Motor neuron (in vitro differentiated cells): ENCODE measurements at regions not wholly inside any gene's neighbourhood (a gene's known extent, or its start where the extent isn't known, plus 50 kb on each side); places are given as distances from the start of the nearest gene placed in this dataset.
"Not testable (repeated sequence)": the region's sequence is repeated elsewhere in the genome, so short reads cannot be mapped to it uniquely, and the experiment has no call there.

Source experiments
- ATAC-seq, 8 experiments: fragments of 200-7000 bp; cut with Tn5 transposase; replicated peaks in 6 of 8; 2 replicates each; pipeline ENCODE4 v1.8.0; 2021; ENCODE audit warnings: mild to moderate bottlenecking in 8 of 8, moderate library complexity in 8 of 8
- H3K27ac ChIP-seq, 2 donors: fragments of 250-450 bp; sonication (Bioruptor Pico); 2 replicates each; pipeline ENCODE4 v1.9.0; 2021; ENCODE audit warnings: antibody characterized with exemption in 2 of 2, mild to moderate bottlenecking in 2 of 2, moderate library complexity in 1 of 2
- H3K4me1 ChIP-seq, 2 donors: fragments of 250-450 bp; sonication (Bioruptor Pico); replicated peaks in 1 of 2; 2 replicates each; pipeline ENCODE4 v1.6.1; 2021; ENCODE audit warnings: antibody characterized with exemption in 2 of 2, mild to moderate bottlenecking in 2 of 2, moderate library complexity in 1 of 2
- H3K4me3 ChIP-seq, 5 donors: fragments of 250-450 bp; sonication (Bioruptor Pico); 2 replicates each; pipeline ENCODE4 v1.9.0; 2021; ENCODE audit warnings: antibody characterized with exemption in 5 of 5, mild to moderate bottlenecking in 5 of 5, moderate library complexity in 4 of 5
- WGBS, 10 experiments: fragments of 450-650 bp; shearing (Covaris generic); methylation state at CpG; one replicate each; pipeline ENCODE4 v1.0.0; 2022; 5-methylcytosine and 5-hydroxymethylcytosine counted together
- in situ Hi-C, 9 experiments: fragments of 400-800 bp; cut with MboI; loops; one replicate each; pipeline ENCODE4 v1.15.0; 2021; ENCODE audit warnings: low sequenced_read_pairs in 9 of 9, low pct_unique_long_range_greater_than_20kb in 2 of 9; ENCODE audit not compliant: unreplicated experiment in 9 of 9

DNA sequence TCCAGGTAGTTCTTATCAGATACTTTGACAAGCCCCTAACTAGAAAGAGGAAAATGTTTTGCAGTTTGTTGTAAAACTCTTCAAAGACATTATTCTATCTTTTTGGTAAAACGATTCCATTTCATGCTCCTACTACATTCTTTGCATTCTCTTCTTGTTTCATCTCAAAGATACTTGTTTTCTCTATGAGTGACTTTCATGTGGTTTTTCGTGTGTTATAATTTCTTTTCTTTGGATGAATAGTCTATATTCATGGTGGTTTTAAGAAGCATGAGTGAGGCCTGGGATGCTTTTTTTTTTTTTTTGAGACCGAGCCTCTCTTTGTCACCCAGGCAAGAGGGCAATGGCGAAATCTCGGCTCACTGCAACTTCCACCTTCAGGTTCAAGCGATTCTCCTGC, 292.5 kb upstream of the LYZL1 start:
- WGBS, 10 experiments: 0 to 99% (median 82%) methylated on average over 1 to 6 of the region's 6 CpGs
- Histone ChIP-seq H3K4me1 (peaks cover 0 to 5% of the 10 kb centered on the region in 2 donors), H3K27ac (no peak overlapping the region), H3K4me3 (no peak overlapping the region)
- no peak for ATAC-seq
- in situ Hi-C loops: loop anchor here in 1 of 9 experiments (25.0 kb wide), 1 partner anchor 309 kb away; the partner anchor contains the start of gene BAMBI

DNA sequence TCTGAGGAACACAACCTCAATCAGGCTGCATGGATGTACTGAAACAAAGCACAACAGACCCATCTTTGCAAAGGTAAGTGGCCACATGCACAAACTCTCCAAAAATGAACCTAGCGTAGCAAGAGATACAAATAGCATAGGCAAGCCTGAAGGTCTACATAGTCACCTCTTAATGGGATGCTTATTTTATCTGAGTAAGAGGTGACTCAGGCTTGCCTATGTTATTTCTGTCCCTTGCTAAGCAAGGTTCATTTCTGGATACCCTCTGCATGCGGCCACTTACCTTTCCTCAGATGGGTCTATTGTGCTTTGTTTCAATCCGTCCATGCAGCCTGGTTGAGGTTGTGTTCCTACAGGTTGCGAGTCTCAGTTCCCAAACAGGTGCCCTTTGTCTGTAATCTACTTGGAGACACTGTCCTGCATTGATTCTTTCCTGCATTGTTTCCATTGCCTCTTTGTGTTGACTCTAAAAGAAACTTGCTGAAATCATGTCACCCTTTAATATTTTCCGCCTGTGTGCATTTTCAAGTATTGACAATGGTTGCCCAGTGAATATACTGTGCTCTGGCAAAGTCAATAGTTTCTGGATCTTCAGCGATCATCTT, 291.8 kb upstream of the LYZL1 start:
- Histone ChIP-seq H3K4me1 (peaks cover 0 to 5% of the 10 kb centered on the region in 2 donors), H3K4me3 (no peak overlapping the region), H3K27ac (no peak overlapping the region)
- in situ Hi-C loops: loop anchor here in 1 of 9 experiments (25.0 kb wide), 1 partner anchor 310 kb away; the partner anchor contains the start of gene BAMBI
- ATAC-seq: peak in 1 of 8 experiments; percentile 11
- WGBS, 10 experiments: 20 to 100% (median 93%) methylated on average over 1 to 6 of the region's 6 CpGs; no CpG with 5 or more reads in 1 of the 10 experiments

DNA sequence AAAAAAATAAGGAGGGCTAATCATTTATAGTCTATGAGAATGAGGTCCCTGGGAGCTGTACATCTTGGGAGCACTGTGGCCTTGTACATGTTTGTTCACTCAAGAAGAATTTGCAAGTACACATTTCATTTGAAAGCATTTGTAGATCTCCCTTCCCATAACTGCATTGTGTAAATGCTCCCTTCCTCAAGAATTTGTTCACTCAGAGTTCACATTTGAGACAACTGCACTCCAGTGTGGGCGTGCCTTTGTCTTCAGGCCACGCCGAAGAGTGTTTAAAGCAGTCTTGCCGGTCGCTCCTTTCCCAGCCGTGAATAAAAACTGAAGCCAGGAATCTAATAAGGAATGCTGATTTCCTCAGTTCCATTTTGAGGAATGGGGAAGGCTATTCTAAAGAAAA, 291.1 kb upstream of the LYZL1 start:
- 0 to 100% (median 33%) methylated on average over 1 to 6 of the region's 6 CpGs; no CpG with 5 or more reads in 3 of the 10 experiments for WGBS, 10 experiments
- Histone ChIP-seq H3K4me3 (no peak overlapping the region), H3K27ac (no peak overlapping the region), H3K4me1 (peaks cover 0 to 5% of the 10 kb centered on the region in 2 donors)
- in situ Hi-C loops: loop anchor here in 1 of 9 experiments (25.0 kb wide), 1 partner anchor 310 kb away; the partner anchor contains the start of gene BAMBI
- peak in 7 of 8 experiments; percentile 12 to 82 (median 25) for ATAC-seq

DNA sequence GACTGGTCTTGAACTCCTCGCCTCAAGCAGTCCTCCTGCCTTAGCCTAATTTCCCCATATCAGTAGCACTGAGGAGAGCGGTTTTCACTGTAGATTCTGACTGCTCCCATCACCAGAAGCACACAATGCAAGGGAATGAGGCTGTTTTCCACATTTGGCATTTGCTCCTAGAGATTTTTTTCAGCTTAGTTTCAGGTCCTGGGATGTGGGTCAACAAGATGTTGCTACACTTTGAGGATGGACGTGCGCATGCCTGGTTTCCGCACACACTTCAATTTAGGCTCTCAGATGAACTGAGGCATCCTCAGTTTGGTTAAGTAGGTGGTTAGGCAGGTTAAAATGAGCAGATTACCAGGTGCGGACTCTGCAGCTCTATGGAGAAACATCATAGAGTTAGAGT, 287.1 kb upstream of the LYZL1 start:
- ATAC-seq: no peak
- Histone ChIP-seq H3K4me3 (no peak overlapping the region), H3K27ac (no peak overlapping the region), H3K4me1 (peaks cover 0 to 5% of the 10 kb centered on the region in 2 donors)
- WGBS, 10 experiments: 0 to 100% (median 96%) methylated on average over 1 to 6 of the region's 6 CpGs; no CpG with 5 or more reads in 1 of the 10 experiments
- in situ Hi-C loops: no loop called here

DNA sequence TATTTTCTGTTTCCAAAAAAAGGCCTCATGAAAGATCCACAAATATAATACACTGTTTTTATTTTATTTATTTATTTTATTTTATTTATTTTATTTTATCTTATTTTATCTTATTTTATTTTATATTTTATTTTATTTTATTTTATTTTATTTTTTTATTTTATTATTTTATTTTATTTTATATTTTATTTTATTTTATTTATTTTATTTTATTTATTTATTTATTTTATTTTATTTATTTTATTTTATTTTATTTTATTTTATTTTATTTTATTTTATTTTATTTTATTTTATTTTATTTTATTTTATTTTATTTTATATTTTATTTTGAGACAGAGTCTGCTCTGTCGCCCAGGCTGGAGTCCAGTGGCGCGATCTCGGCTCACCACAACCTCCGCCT, 285.9 kb upstream of the LYZL1 start:
- H3K4me1 ChIP-seq, ATAC-seq, in situ Hi-C loops, H3K27ac ChIP-seq, H3K4me3 ChIP-seq: not testable (repeated sequence)
- 30 to 100% (median 93%) methylated on average over 4 to 5 of the region's 5 CpGs; no CpG with 5 or more reads in 4 of the 10 experiments for WGBS, 10 experiments

DNA sequence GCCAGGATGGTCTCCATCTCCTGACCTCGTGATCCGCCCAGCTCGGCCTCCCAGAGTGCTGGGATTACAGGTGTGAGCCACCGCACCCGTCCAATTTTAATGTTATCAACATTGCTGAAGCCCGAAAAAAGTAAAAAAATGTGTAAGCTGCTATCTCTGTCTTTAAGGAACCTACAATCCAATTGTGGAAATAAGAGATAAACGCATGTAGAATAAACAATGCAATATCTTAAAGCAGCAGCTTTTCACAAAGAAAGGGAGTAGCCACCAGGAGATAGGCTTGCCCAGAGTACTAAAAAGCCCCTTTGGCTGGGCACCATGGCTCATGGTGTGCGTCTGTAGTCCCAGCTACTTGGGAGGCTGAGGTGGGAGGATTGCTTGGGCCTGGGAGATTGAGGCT, 282.9 kb upstream of the LYZL1 start:
- 20 to 100% (median 88%) methylated on average over 1 to 8 of the region's 8 CpGs; no CpG with 5 or more reads in 1 of the 10 experiments for WGBS, 10 experiments
- Histone ChIP-seq H3K4me1 (no peaks in the 10 kb centered on the region), H3K4me3 (no peak overlapping the region), H3K27ac (no peak overlapping the region)
- no peak for ATAC-seq
- in situ Hi-C loops: no loop called here

DNA sequence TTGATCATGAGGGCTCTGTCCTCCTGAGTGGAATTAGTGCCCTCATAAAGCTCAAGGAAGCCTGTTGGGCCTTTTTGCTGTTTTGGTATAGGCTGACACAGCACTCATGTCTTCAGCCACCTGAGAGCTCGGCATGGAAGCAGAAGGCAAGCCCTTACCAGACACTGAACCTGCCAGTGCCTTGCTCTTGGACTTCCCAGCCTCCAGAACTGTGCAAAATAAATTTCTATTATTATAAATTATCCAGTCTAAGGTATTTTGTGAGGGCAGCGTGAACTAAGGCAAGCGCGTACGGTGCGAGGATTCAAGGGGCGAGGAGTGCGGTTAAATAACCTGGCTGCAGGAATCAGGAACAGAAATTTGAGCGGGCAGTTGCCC, 281.5 kb upstream of the LYZL1 start:
- H3K4me3 ChIP-seq: no peak overlapping the region
- ATAC-seq: no peak
- no peak overlapping the region for H3K27ac ChIP-seq
- 60 to 100% (median 93%) methylated on average over 1 to 8 of the region's 9 CpGs for WGBS, 10 experiments
- H3K4me1 ChIP-seq: no peaks in the 10 kb centered on the region
- in situ Hi-C loops: no loop called here

DNA sequence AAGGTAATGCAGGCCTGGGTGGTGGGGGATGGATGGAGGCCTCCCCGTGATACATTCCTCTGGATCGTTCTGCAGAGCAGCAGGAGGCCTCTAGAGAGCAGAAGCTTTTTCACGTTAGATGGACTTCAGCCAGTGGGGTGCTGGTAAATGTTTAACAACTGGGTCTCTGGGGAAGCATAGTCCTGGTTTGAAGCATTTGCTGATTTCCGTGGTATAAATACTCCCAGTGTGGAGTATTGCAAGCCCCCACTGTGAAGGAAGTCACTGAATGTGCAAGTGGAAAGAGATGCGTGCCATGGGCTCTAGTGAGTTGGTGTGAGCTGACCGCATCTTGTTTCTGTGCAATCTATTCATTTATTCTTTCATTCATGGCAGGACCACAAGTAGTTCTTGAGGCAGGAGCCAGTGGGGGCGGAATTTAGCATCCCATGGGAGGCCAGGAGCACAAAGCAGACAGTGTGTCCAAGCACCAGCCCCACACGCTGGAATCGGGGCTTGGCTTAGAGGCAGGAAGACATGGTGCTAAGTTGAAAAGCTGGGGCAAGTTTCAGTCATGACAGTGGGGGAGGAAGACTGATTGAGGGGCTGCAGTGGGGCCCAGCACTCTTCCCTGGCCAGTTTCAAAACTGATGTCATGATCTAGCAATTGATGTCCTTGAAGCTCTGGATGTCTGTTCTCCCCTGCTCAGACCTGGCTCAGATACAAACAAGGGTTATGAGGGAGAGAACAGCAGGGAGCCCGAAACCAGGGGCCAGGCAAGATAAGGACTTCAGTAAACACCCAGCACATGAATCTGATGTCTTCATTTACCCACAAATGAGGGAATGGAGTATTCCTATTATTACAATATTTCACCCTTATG, 280.9 kb upstream of the LYZL1 start:
- WGBS, 10 experiments: 0 to 82% (median 65%) methylated on average over 2 to 6 of the region's 10 CpGs; no CpG with 5 or more reads in 2 of the 10 experiments
- in situ Hi-C loops: no loop called here
- ATAC-seq: no peak
- Histone ChIP-seq H3K4me3 (no peak overlapping the region), H3K4me1 (no peaks in the 10 kb centered on the region), H3K27ac (no peak overlapping the region)

DNA sequence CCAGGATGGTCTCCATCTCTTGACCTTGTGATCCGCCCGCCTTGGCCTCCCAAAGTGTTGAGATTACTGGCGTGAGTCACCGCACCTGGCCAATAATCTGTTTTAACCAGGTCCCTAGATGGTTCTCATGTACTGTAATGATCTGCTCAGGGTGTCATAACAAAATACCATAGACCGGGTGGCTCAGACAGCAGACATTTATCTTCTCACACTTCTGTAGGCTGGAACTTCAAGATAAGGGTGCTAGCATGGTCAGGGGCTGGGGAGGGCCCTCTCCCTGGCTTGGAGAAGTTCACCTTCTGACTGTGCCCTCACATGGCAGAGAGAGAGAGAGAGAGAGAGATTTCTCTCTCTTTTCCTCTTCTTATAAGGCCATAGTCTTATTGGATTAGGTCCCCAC, 279.4 kb upstream of the LYZL1 start:
- Histone ChIP-seq H3K27ac (no peak overlapping the region), H3K4me1 (no peaks in the 10 kb centered on the region), H3K4me3 (no peak overlapping the region)
- in situ Hi-C loops: no loop called here
- 26 to 100% (median 96%) methylated on average over 1 to 5 of the region's 5 CpGs; no CpG with 5 or more reads in 2 of the 10 experiments for WGBS, 10 experiments
- ATAC-seq: no peak

DNA sequence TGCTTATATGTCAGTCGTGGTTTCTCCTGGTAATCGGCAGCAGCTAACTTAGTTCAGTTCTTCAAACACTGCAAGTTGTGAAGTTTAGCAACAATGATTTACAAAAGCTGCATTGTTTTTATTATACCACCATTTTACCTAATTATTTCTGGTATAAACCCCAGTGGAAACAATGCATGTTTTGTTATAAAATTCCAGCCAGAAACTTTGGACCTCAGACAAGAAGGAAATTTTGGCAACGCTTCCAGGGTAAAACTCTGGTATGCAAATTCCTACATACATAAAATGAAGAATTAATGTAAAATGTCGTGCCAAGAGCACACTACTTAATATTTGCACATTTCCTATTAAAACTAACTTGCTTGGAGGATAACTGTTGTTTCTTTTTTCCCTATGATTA, 277.4 kb upstream of the LYZL1 start:
- in situ Hi-C loops: no loop called here
- WGBS, 10 experiments: 20 to 100% (median 82%) methylated on average over 1 to 4 of the region's 4 CpGs; no CpG with 5 or more reads in 1 of the 10 experiments
- ATAC-seq: peak in 1 of 8 experiments; percentile 43
- no peak overlapping the region for H3K27ac ChIP-seq
- H3K4me3 ChIP-seq: no peak overlapping the region
- H3K4me1 ChIP-seq: no peaks in the 10 kb centered on the region

DNA sequence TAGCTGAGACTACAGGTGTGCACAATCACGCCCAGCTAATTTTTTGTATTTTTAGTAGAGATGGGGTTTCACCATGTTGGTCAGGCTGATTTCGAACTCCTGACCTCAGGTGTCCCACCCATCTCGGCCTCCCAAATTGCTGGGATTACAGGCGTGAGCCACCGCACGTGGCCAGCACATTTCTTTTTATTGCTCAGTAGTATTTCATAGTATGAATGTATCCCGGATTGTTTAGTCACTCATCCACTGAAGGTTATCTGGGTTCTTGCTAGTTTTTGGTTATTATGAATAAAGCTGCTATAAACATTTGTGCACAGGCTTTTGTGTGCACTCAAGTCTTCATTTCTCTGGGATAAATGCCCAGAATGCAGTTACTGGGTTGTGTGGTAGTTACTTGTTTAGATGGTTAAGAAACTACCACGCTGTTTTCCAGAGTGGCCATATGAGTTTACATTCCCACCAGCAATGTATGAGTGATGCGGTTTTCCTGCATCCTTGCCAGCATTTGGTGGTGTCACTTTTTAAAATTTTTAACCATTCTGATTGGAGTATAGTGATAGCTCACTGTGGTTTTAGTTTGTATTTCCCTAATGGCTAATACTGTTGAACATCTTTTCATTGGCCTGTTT, 275.8 kb upstream of the LYZL1 start:
- no peak for ATAC-seq
- no peak overlapping the region for H3K4me3 ChIP-seq
- in situ Hi-C loops: no loop called here
- no peak overlapping the region for H3K27ac ChIP-seq
- H3K4me1 ChIP-seq: no peaks in the 10 kb centered on the region
- WGBS, 10 experiments: 30 to 100% (median 70%) methylated on average over 1 to 7 of the region's 9 CpGs

DNA sequence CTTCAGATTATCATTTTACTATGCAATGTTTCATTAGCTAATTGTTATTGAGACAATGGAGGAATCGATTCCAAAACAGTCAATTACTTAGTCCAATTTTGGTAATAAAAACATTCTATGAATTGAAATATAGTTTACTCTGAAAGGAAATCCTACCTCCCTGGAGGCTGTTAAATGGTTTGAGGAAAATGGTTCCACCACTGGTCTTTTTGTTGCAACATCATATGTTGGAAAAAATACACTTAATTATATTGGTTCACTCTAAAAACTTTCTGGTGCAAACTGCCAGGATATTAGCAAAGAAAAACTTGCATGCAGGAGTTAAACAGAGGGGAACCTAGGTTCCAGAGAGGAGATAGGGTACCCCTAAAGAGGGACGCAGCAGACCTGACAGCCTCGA, 267.3 kb upstream of the LYZL1 start:
- Histone ChIP-seq H3K4me1 (peaks cover 4 to 6% of the 10 kb centered on the region in 2 donors), H3K27ac (no peak overlapping the region), H3K4me3 (no peak overlapping the region)
- 0 to 100% (median 83%) methylated on average over 1 to 3 of the region's 3 CpGs; no CpG with 5 or more reads in 1 of the 10 experiments for WGBS, 10 experiments
- in situ Hi-C loops: no loop called here
- no peak for ATAC-seq

DNA sequence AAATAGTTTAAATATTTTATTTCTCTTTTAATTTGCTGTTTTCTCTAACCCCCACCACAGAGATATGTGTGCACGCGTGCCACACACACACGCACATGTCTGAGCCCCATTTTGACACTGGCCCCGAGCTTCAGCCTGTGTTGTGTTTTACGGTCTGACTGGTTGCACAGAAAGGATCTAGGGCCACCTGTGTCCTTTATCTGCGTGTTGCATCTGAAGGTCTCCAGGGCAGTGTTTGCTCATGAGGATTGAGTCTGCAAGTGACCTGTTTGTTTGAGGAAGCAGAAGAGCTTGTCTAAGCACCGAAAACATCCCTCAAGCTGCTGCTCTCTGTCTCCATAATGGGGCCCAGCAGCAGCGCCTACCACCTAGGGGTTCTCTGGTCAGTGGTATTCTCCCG, 266.4 kb upstream of the LYZL1 start:
- Histone ChIP-seq H3K27ac (no peak overlapping the region), H3K4me1 (peaks cover 4 to 6% of the 10 kb centered on the region in 2 donors), H3K4me3 (no peak overlapping the region)
- in situ Hi-C loops: no loop called here
- WGBS, 10 experiments: 0 to 93% (median 75%) methylated on average over 1 to 9 of the region's 9 CpGs; no CpG with 5 or more reads in 2 of the 10 experiments
- peak in 5 of 8 experiments; percentile 9 to 56 (median 21) for ATAC-seq
